ENCODE measurements at regions not wholly inside any gene's neighbourhood (a gene's known extent, or its start where the extent isn't known, plus 50 kb on each side); places are given as distances from the start of the nearest gene placed in this dataset.

- TF ChIP-seq EZH2 (IDR thresholded peaks at IDR 0.05): no peak
- no peak for TF ChIP-seq CTCF (IDR thresholded peaks at IDR 0.05)
These were observed 147.9 kb upstream of the LUZP2 start for GRCh38 chr11:24348908-24349307.

Data from neural progenitor cell (in vitro differentiated cells).